ENCODE measurements at regions not wholly inside any gene's neighbourhood (a gene's known extent, or its start where the extent isn't known, plus 50 kb on each side); places are given as distances from the start of the nearest gene placed in this dataset.

GRCh38 chr3:170780955-170781354 is 89.0 kb downstream of the RPL22L1 start:
- no peak for DNase-seq (ENCODE audit: low read depth)

GRCh38 chr3:170780471-170780870 is 89.5 kb downstream of the RPL22L1 start:
- DNase-seq (ENCODE audit: low read depth), result no peak

GRCh38 chr3:170778240-170779217 is 91.5 kb downstream of the RPL22L1 start:
- DNase-seq (ENCODE audit: low read depth), result no peak

GRCh38 chr3:170777564-170777926 is 92.5 kb downstream of the RPL22L1 start:
- DNase-seq (ENCODE audit: low read depth), result no peak

GRCh38 chr3:170776887-170777563 is 93.0 kb downstream of the RPL22L1 start:
- DNase-seq (ENCODE audit: low read depth), result no peak

GRCh38 chr3:170773682-170774425 is 96.1 kb downstream of the RPL22L1 start:
- no peak for DNase-seq (ENCODE audit: low read depth)

GRCh38 chr3:170772175-170772574 is 97.8 kb downstream of the RPL22L1 start:
- no peak for DNase-seq (ENCODE audit: low read depth)

- DNase-seq (ENCODE audit: low read depth), result no peak
Measured at GRCh38 chr3:170768334-170768801, 101.6 kb downstream of the RPL22L1 start.

GRCh38 chr3:170767576-170767941 is 102.4 kb downstream of the RPL22L1 start:
- DNase-seq (ENCODE audit: low read depth), result no peak

GRCh38 chr3:170766823-170767575 is 103.0 kb downstream of the RPL22L1 start:
- no peak for DNase-seq (ENCODE audit: low read depth)

- DNase-seq (ENCODE audit: low read depth), result no peak
Measured at GRCh38 chr3:170766253-170766652, 103.7 kb downstream of the RPL22L1 start.

- no peak for DNase-seq (ENCODE audit: low read depth)
Measured at GRCh38 chr3:170765419-170766078, 104.4 kb downstream of the RPL22L1 start.

GRCh38 chr3:170764017-170764416 is 106.0 kb downstream of the RPL22L1 start:
- DNase-seq (ENCODE audit: low read depth), result no peak

GRCh38 chr3:170762064-170762463 is 107.9 kb downstream of the RPL22L1 start:
- no peak for DNase-seq (ENCODE audit: low read depth)

- no peak for DNase-seq (ENCODE audit: low read depth)
Measured at GRCh38 chr3:170761103-170761502, 108.9 kb downstream of the RPL22L1 start.

GRCh38 chr3:170760174-170760526 is 109.8 kb downstream of the RPL22L1 start:
- no peak for DNase-seq (ENCODE audit: low read depth)

- no peak for DNase-seq (ENCODE audit: low read depth)
Measured at GRCh38 chr3:170759511-170760173, 110.4 kb downstream of the RPL22L1 start.

GRCh38 chr3:170757038-170757437 is 113.0 kb downstream of the RPL22L1 start:
- no peak for DNase-seq (ENCODE audit: low read depth)

GRCh38 chr3:170754311-170754693 is 115.7 kb downstream of the RPL22L1 start:
- DNase-seq (ENCODE audit: low read depth), result no peak

- no peak for DNase-seq (ENCODE audit: low read depth)
Measured at GRCh38 chr3:170753421-170754310, 116.3 kb downstream of the RPL22L1 start.
